ENCODE measurements at regions not wholly inside any gene's neighbourhood (a gene's known extent, or its start where the extent isn't known, plus 50 kb on each side); places are given as distances from the start of the nearest gene placed in this dataset.
"Not testable (repeated sequence)": the region's sequence is repeated elsewhere in the genome, so short reads cannot be mapped to it uniquely, and the experiment has no call there.

DNA sequence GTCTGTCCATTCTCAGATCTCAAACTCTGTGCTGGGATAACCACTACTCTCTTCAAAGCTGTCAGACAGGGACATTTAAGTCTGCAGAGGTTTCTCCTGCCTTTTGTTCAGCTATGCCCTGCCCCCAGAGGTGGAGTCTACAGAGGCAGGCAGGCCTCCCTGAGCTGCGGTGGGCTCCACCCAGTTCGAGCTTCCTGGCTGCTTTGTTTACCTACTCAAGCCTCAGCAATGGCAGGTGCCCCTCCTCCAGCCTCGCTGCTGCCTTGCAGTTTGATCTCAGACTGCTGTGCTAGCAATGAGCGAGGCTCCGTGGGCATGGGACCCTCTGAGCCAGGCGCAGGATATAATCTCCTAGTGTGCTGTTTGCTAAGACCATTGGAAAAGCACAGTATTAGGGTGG, 53.1 kb upstream of the HUNK start:
- not testable (repeated sequence) for H3K9me3 ChIP-seq; DNase-seq (ENCODE audit: low spot score); H3K4me1 ChIP-seq (ENCODE audit: control insufficient read depth in 1 of 2, low read depth in 2 of 2); ATAC-seq (ENCODE audit: insufficient number of reproducible peaks, low FRiP score, low read depth); H3K27ac ChIP-seq; H3K4me3 ChIP-seq; H3K27me3 ChIP-seq (replicated peaks; ENCODE audit: insufficient read depth); H3K36me3 ChIP-seq

- not testable (repeated sequence) for H3K4me1 ChIP-seq (ENCODE audit: control insufficient read depth in 1 of 2, low read depth in 2 of 2); H3K36me3 ChIP-seq; H3K9me3 ChIP-seq; H3K27me3 ChIP-seq (replicated peaks; ENCODE audit: insufficient read depth); DNase-seq (ENCODE audit: low spot score); H3K27ac ChIP-seq; ATAC-seq (ENCODE audit: insufficient number of reproducible peaks, low FRiP score, low read depth); H3K4me3 ChIP-seq
These were observed 58.5 kb upstream of the HUNK start for GRCh38 chr21:31814356-31814755.

DNA sequence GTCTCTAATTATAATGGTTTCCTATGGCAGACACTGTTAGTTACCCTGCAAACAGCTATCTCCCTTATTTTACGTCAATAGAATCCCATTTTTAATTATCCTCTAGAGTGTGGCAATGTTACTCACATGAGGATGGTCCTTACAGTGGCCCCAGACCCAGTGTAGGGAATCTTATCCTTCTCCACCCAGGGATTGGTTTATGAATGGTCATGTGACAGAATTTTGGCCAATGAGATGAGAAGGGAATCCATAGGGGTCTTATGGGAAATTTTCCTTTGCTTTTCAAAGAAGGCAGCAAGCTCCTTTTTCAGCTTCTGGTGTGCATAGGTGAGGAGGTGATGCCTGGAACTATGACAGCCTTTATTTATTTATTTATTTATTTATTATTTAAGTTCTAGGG, 59.0 kb upstream of the HUNK start:
- H3K27ac ChIP-seq, result no peak overlapping the region
- H3K27me3 ChIP-seq (replicated peaks; ENCODE audit: insufficient read depth), result no peaks in the 10 kb centered on the region
- H3K36me3 ChIP-seq, result no peaks in the 10 kb centered on the region
- DNase-seq (ENCODE audit: low spot score) (no peak), ATAC-seq (ENCODE audit: insufficient number of reproducible peaks, low FRiP score, low read depth) (no peak)
- TF ChIP-seq, protein P1, sequence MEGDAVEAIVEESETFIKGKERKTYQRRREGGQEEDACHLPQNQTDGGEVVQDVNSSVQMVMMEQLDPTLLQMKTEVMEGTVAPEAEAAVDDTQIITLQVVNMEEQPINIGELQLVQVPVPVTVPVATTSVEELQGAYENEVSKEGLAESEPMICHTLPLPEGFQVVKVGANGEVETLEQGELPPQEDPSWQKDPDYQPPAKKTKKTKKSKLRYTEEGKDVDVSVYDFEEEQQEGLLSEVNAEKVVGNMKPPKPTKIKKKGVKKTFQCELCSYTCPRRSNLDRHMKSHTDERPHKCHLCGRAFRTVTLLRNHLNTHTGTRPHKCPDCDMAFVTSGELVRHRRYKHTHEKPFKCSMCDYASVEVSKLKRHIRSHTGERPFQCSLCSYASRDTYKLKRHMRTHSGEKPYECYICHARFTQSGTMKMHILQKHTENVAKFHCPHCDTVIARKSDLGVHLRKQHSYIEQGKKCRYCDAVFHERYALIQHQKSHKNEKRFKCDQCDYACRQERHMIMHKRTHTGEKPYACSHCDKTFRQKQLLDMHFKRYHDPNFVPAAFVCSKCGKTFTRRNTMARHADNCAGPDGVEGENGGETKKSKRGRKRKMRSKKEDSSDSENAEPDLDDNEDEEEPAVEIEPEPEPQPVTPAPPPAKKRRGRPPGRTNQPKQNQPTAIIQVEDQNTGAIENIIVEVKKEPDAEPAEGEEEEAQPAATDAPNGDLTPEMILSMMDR (IDR thresholded peaks at IDR 0.05), result no peak
- no peaks in the 10 kb centered on the region for H3K9me3 ChIP-seq
- H3K4me1 ChIP-seq (ENCODE audit: control insufficient read depth in 1 of 2, low read depth in 2 of 2), result no peaks in the 10 kb centered on the region
- no peak overlapping the region for H3K4me3 ChIP-seq

GRCh38 chr21:31804008-31804394, 68.8 kb upstream of the HUNK start:
- no peaks in the 10 kb centered on the region for H3K36me3 ChIP-seq
- TF ChIP-seq, protein P1 (IDR thresholded peaks at IDR 0.05), result no peak
- H3K9me3 ChIP-seq, result no peaks in the 10 kb centered on the region
- no peaks in the 10 kb centered on the region for H3K4me1 ChIP-seq (ENCODE audit: control insufficient read depth in 1 of 2, low read depth in 2 of 2)
- no peaks in the 10 kb centered on the region for H3K27me3 ChIP-seq (replicated peaks; ENCODE audit: insufficient read depth)
- ATAC-seq (ENCODE audit: insufficient number of reproducible peaks, low FRiP score, low read depth), result no peak
- H3K27ac ChIP-seq, result no peak overlapping the region
- no peak overlapping the region for H3K4me3 ChIP-seq
- no peak for DNase-seq (ENCODE audit: low spot score)

DNA sequence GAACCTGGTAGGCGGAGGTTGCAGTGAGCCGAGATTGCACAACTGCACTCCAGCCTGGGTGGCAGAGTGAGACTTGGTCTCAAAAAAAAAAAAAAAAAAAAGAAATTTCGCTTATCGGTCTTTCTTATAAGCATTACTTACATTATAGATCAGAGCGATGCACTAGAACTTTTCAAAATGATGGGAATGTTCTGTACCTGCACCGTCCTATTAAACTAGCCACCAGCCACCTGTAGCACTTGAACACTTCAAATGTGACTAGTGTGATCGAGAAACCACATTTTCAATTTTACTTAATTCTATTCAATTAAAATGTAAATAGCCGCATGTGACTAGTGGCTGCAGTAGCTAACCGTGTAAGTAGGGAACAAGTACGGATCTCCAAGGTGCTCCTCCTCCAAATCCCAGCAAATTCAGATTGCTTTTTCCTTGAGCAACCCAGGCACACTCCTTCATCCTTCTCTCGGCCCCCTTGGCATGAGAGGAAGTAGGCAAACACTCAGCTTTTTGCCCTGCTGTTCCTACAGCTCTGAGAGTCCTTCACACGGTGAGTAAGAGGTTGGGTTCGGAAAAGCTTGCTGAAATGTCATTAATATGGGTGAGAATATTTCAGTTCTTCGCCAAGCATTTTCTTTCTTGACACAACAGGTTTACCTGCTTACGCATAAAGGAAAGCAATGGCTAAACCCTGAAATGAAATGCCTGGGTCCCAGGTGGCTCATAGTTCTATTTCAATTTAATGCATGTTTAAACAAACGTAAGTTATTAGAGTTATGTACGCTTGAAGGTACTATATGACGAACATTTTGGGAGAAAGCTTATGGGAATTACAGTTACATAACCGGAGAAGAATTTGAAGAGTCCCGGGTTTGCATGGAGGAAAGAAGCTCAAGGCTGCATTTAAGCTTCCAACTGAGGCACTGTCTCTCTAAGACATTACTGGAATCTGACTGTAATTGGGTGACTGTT, 69.5 kb upstream of the HUNK start:
- no peak overlapping the region for H3K4me3 ChIP-seq
- DNase-seq (ENCODE audit: low spot score), result no peak
- no peak for ATAC-seq (ENCODE audit: insufficient number of reproducible peaks, low FRiP score, low read depth)
- TF ChIP-seq, protein P1 (IDR thresholded peaks at IDR 0.05), result no peak
- no peaks in the 10 kb centered on the region for H3K4me1 ChIP-seq (ENCODE audit: control insufficient read depth in 1 of 2, low read depth in 2 of 2)
- H3K36me3 ChIP-seq, result no peaks in the 10 kb centered on the region
- H3K27ac ChIP-seq, result no peak overlapping the region
- H3K27me3 ChIP-seq (replicated peaks; ENCODE audit: insufficient read depth), result no peaks in the 10 kb centered on the region
- H3K9me3 ChIP-seq, result no peaks in the 10 kb centered on the region

GRCh38 chr21:31802331-31802730, 70.4 kb upstream of the SCAF4 start:
- H3K36me3 ChIP-seq, result no peaks in the 10 kb centered on the region
- TF ChIP-seq, protein P1 (IDR thresholded peaks at IDR 0.05), result no peak
- no peaks in the 10 kb centered on the region for H3K4me1 ChIP-seq (ENCODE audit: control insufficient read depth in 1 of 2, low read depth in 2 of 2)
- DNase-seq (ENCODE audit: low spot score) (no peak), ATAC-seq (ENCODE audit: insufficient number of reproducible peaks, low FRiP score, low read depth) (no peak)
- H3K27ac ChIP-seq, result no peak overlapping the region
- no peaks in the 10 kb centered on the region for H3K9me3 ChIP-seq
- H3K4me3 ChIP-seq, result no peak overlapping the region
- H3K27me3 ChIP-seq (replicated peaks; ENCODE audit: insufficient read depth), result no peaks in the 10 kb centered on the region
